ENCODE measurements at regions not wholly inside any gene's neighbourhood (a gene's known extent, or its start where the extent isn't known, plus 50 kb on each side); places are given as distances from the start of the nearest gene placed in this dataset.

DNA sequence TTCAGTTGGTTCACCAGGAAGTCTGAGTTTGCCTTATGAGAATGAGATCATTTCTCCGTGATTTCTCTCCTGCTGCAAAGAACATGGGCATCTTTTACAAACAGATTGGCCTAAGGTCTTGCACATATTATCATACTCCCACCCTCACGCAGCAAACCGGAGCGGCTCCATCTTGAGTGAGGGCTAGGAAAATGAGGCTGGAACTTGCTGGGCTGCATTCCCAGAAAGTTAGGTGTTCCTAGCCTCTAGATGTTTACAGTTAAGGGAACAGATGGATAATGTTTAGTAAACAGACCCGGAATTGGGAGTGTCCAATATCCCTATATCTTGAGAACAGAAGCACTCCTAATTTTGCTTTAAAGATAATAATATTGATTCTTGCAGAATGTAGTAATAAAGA lies 247.9 kb upstream of the VCX3A start:
- intact Hi-C loops (cut with DNase I), result no loop called here
- WGBS, 2 donors, result 88% methylated on average over 5 of the region's 5 CpGs
- H3K36me3 ChIP-seq (ENCODE audit: control insufficient read depth in 1 of 2, insufficient read depth in 2 of 2, low read length in 1 of 2), result no peaks in the 10 kb centered on the region
- H3K9me3 ChIP-seq (ENCODE audit: control insufficient read depth, low read length), result no peaks in the 10 kb centered on the region
- H3K27ac ChIP-seq (ENCODE audit: low read depth in 1 of 2, low read length in 2 of 2), result no peak overlapping the region
- no peak overlapping the region for H3K4me3 ChIP-seq (ENCODE audit: low read length in 2 of 2)
- DNase-seq (no peak), ATAC-seq (ENCODE audit: low FRiP score) (no peak)
- H3K27me3 ChIP-seq (ENCODE audit: control insufficient read depth in 1 of 2, insufficient read depth in 2 of 2, low read length in 1 of 2), result peaks cover 0 to 2% of the 10 kb centered on the region in 2 donors
- H3K4me1 ChIP-seq (ENCODE audit: control insufficient read depth in 1 of 2, insufficient read depth in 2 of 2, low read length in 2 of 2), result no peaks in the 10 kb centered on the region

DNA sequence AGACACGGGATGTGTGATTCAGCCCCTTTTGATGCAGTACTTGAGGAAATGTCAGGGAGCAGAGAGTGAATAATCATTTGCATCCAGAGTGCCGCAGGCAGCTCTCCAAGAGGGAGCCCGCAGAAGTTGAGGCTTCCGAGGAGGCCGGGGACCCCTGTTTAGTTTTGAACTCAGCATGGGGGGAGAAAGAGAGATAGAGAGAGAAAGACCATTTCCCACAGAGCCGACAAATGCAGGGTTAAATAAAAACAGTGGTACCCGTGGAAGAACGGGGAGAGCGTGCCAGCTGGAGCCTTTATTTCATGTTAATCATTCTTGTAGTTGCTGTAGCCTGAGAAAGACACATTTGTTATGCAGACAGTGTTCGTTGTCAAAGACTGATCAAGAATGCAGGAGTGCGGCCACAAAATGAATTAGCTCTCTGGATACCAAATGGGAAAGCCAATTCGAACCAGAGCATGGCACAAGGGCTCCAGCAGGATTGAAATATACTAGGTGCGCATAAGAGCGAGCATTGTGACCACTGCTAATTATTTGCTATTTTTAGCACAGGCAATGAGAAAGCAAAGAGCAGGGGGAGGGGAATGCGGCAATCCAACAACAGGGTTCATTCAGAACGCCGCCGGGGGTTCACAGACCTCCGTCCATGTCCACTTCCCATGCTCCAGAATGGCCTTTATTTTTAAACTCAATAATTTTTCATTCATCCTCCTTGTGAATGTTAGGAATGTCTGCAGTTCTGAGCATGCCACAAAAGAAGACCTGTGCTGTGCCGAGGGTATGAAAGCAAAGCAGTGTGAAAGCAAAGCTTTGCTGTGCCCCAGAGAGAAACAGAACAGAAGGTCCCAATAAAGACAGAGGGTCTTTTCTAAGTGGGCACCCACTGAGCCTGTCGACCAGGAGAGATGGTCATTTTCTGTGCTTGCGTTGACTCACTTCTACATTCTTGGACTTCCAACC lies 243.9 kb upstream of the VCX3A start:
- intact Hi-C loops (cut with DNase I), result no loop called here
- Histone ChIP-seq H3K4me1 (ENCODE audit: control insufficient read depth in 1 of 2, insufficient read depth in 2 of 2, low read length in 2 of 2) (no peaks in the 10 kb centered on the region), H3K27ac (ENCODE audit: low read depth in 1 of 2, low read length in 2 of 2) (no peak overlapping the region), H3K36me3 (ENCODE audit: control insufficient read depth in 1 of 2, insufficient read depth in 2 of 2, low read length in 1 of 2) (no peaks in the 10 kb centered on the region), H3K9me3 (ENCODE audit: control insufficient read depth, low read length) (no peaks in the 10 kb centered on the region), H3K27me3 (ENCODE audit: control insufficient read depth in 1 of 2, insufficient read depth in 2 of 2, low read length in 1 of 2) (peaks cover 0 to 2% of the 10 kb centered on the region in 2 donors), H3K4me3 (ENCODE audit: low read length in 2 of 2) (no peak overlapping the region)
- no peak for ATAC-seq (ENCODE audit: low FRiP score)
- WGBS, 2 donors, result 6 to 8% methylated on average over 22 of the region's 22 CpGs
- no peak for DNase-seq

DNA sequence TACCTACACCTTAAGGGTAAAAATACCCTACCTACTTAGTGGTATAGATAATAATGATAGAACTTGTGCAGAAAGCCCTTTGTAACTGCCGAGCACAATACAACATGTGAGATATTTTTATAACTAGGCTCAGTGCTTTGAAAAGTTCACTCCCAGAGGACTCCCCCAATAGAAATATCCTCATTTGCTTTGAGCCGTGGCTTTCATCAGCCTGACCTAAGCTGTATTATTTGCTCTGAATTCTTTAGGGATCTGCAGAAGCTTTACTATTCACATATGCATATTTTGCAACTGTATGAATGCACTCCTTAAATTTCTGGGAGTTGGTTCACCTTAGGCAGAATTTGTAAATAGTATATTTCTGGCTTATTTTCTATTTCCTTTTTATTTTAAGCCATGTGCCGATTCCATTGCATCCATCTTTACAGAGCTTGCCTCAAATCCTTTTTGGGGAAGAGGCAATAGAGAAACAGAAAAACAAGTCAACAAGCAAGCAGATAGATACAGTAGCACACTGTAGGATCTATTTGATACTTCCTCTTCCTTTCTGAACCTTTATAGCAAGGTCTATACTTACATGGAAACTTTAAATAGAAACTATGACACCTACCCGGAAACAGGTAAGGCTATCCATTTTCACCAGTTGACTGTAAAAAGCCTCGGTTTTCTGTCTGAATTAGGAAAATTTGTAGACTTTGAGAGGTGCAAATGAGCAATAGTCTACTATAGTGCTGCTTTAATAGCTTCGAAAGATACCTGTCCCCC lies 242.5 kb upstream of the VCX3A start:
- Histone ChIP-seq H3K27me3 (ENCODE audit: control insufficient read depth in 1 of 2, insufficient read depth in 2 of 2, low read length in 1 of 2) (peaks cover 0 to 2% of the 10 kb centered on the region in 2 donors), H3K4me1 (ENCODE audit: control insufficient read depth in 1 of 2, insufficient read depth in 2 of 2, low read length in 2 of 2) (no peaks in the 10 kb centered on the region), H3K27ac (ENCODE audit: low read depth in 1 of 2, low read length in 2 of 2) (no peak overlapping the region), H3K36me3 (ENCODE audit: control insufficient read depth in 1 of 2, insufficient read depth in 2 of 2, low read length in 1 of 2) (no peaks in the 10 kb centered on the region), H3K9me3 (ENCODE audit: control insufficient read depth, low read length) (no peaks in the 10 kb centered on the region), H3K4me3 (ENCODE audit: low read length in 2 of 2) (no peak overlapping the region)
- WGBS, 2 donors, result 83 to 87% methylated on average over 6 of the region's 6 CpGs
- no peak for DNase-seq
- intact Hi-C loops (cut with DNase I), result no loop called here
- no peak for ATAC-seq (ENCODE audit: low FRiP score)

DNA sequence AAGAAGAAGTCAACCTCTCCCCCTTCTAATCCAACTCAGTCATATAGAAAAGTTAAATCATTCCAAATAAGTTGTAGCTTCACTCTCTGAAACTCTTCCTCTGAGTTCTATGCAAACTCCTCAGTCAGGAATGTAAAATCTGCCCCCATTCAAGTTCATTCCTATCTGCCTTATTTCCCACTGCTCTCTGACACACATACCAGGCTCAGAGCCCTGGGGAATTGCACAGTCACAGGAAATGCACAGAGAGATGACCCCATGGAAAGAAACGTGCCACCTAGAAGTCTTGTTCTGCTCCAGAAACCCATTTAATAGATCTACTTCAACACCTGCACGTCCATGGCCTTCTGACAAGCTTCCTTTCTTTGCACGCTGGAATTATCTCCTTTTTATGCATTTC lies 236.0 kb upstream of the VCX3A start:
- H3K9me3 ChIP-seq (ENCODE audit: control insufficient read depth, low read length), result no peaks in the 10 kb centered on the region
- H3K4me3 ChIP-seq (ENCODE audit: low read length in 2 of 2), result no peak overlapping the region
- WGBS, 2 donors, result 62 to 70% methylated on average over 3 of the region's 3 CpGs
- H3K27ac ChIP-seq (ENCODE audit: low read depth in 1 of 2, low read length in 2 of 2), result no peak overlapping the region
- ATAC-seq (ENCODE audit: low FRiP score) (no peak), DNase-seq (no peak)
- no peaks in the 10 kb centered on the region for H3K27me3 ChIP-seq (ENCODE audit: control insufficient read depth in 1 of 2, insufficient read depth in 2 of 2, low read length in 1 of 2)
- intact Hi-C loops (cut with DNase I), result no loop called here
- no peaks in the 10 kb centered on the region for H3K36me3 ChIP-seq (ENCODE audit: control insufficient read depth in 1 of 2, insufficient read depth in 2 of 2, low read length in 1 of 2)
- H3K4me1 ChIP-seq (ENCODE audit: control insufficient read depth in 1 of 2, insufficient read depth in 2 of 2, low read length in 2 of 2), result no peaks in the 10 kb centered on the region

DNA sequence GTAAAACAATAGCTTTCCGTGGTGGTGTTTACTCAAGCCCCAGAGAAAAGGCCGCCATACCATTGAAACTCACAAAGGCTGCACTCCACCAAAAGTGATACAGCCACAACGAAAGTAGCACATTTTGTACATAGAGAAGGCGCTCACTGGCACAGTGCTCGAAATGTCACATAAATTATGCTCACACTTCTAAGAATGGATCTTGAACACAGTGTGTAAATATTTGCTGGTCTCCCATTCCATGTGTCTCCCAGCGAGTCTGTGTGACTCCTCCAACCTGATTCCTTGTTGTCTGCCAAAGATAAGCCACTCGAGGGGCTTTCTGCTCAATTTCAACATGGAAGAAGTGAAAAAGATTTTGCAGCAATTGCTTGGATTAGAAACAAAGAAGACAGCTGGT lies 234.0 kb upstream of the VCX3A start:
- no peak overlapping the region for H3K4me3 ChIP-seq (ENCODE audit: low read length in 2 of 2)
- DNase-seq (no peak), ATAC-seq (ENCODE audit: low FRiP score) (no peak)
- H3K4me1 ChIP-seq (ENCODE audit: control insufficient read depth in 1 of 2, insufficient read depth in 2 of 2, low read length in 2 of 2), result no peaks in the 10 kb centered on the region
- WGBS, 2 donors, result 47 to 52% methylated on average over 7 of the region's 7 CpGs
- H3K27ac ChIP-seq (ENCODE audit: low read depth in 1 of 2, low read length in 2 of 2), result no peak overlapping the region
- no peaks in the 10 kb centered on the region for H3K36me3 ChIP-seq (ENCODE audit: control insufficient read depth in 1 of 2, insufficient read depth in 2 of 2, low read length in 1 of 2)
- no peaks in the 10 kb centered on the region for H3K27me3 ChIP-seq (ENCODE audit: control insufficient read depth in 1 of 2, insufficient read depth in 2 of 2, low read length in 1 of 2)
- intact Hi-C loops (cut with DNase I), result no loop called here
- no peaks in the 10 kb centered on the region for H3K9me3 ChIP-seq (ENCODE audit: control insufficient read depth, low read length)

DNA sequence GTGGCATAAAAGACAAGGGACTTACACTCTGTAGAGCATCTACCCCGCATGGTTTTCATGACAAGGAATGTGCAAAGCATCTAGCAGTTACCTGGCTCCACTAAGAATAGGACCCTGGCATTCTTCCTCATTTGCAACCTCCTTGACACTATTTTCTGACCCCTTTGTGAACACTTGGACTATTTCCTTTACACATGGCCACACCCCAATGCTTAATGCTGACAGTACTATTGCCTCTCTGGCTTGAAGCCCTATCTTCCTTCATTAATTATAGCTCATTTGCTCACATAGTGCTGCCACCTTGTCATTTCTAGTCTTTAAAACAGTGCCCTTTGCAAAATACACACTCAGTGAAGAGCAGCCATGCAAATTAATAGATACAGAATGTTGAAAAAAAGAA lies 226.3 kb upstream of the VCX3A start:
- Histone ChIP-seq H3K27ac (ENCODE audit: low read depth in 1 of 2, low read length in 2 of 2) (no peak overlapping the region), H3K36me3 (ENCODE audit: control insufficient read depth in 1 of 2, insufficient read depth in 2 of 2, low read length in 1 of 2) (no peaks in the 10 kb centered on the region), H3K4me3 (ENCODE audit: low read length in 2 of 2) (no peak overlapping the region), H3K9me3 (ENCODE audit: control insufficient read depth, low read length) (no peaks in the 10 kb centered on the region), H3K4me1 (ENCODE audit: control insufficient read depth in 1 of 2, insufficient read depth in 2 of 2, low read length in 2 of 2) (no peaks in the 10 kb centered on the region), H3K27me3 (ENCODE audit: control insufficient read depth in 1 of 2, insufficient read depth in 2 of 2, low read length in 1 of 2) (no peaks in the 10 kb centered on the region)
- ATAC-seq (ENCODE audit: low FRiP score) (no peak), DNase-seq (no peak)
- 100% methylated on average over 1 of the region's 1 CpG for WGBS, 2 donors
- intact Hi-C loops (cut with DNase I), result no loop called here

DNA sequence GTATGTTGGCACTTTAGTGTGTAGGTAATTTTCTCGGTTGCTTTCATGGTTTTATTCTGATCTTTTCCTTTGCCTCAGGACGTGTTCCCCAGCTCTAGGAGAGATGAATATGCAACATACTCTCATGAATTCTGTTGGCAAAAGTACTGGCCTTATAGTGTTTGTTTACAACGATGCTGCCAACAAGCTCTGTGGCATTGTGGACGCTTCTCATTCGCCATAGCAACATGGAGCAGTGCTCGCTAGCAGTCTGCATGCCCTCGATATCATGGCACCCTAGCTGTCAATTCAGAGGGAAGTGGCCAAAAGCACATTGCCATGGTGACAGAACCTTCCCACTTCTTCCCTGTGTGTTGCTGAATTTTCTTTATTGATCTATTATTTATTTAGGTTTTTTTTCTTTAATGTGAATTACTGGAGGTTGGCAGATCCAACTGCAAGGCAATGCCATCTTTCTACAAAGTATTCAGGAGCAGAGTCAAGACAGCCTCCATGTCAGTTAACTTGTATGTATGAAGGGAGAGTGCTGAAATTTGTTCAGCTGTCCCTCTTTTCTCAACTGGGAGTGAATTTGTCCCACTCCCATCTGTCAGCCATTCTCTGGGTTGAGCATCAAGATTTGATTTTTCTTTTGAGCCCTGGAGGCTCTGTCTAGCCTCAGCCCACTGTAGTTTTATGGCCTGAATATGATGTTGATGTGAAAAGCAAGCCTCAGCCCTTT lies 224.9 kb upstream of the VCX3A start:
- Histone ChIP-seq H3K4me3 (ENCODE audit: low read length in 2 of 2) (no peak overlapping the region), H3K36me3 (ENCODE audit: control insufficient read depth in 1 of 2, insufficient read depth in 2 of 2, low read length in 1 of 2) (no peaks in the 10 kb centered on the region), H3K9me3 (ENCODE audit: control insufficient read depth, low read length) (no peaks in the 10 kb centered on the region), H3K27me3 (ENCODE audit: control insufficient read depth in 1 of 2, insufficient read depth in 2 of 2, low read length in 1 of 2) (no peaks in the 10 kb centered on the region), H3K4me1 (ENCODE audit: control insufficient read depth in 1 of 2, insufficient read depth in 2 of 2, low read length in 2 of 2) (no peaks in the 10 kb centered on the region), H3K27ac (ENCODE audit: low read depth in 1 of 2, low read length in 2 of 2) (no peak overlapping the region)
- intact Hi-C loops (cut with DNase I), result no loop called here
- DNase-seq (no peak), ATAC-seq (ENCODE audit: low FRiP score) (no peak)
- WGBS, 2 donors, result 79 to 82% methylated on average over 7 of the region's 7 CpGs

DNA sequence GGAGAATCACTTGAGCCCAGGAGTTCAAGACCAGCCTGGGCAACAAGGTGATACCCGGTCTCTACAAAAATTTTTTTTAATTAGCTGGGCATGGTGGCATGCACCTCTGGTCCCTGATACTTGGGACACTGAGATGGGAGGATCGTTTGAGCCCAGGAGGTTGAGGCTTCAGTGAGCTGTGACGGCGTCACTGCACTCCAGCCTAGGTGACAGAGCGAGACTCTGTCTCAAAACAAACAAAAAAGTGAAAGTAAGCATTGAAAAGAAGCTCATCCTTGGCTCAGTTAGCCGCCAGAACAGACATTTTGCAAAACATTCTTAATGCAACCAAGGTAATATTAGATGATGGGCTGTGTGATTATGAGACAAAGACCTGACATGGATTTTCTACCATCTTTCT lies 223.3 kb upstream of the VCX3A start:
- ATAC-seq (ENCODE audit: low FRiP score) (no peak), DNase-seq (no peak)
- H3K27me3 ChIP-seq (ENCODE audit: control insufficient read depth in 1 of 2, insufficient read depth in 2 of 2, low read length in 1 of 2), result no peaks in the 10 kb centered on the region
- no peaks in the 10 kb centered on the region for H3K9me3 ChIP-seq (ENCODE audit: control insufficient read depth, low read length)
- H3K27ac ChIP-seq (ENCODE audit: low read depth in 1 of 2, low read length in 2 of 2), result no peak overlapping the region
- no peaks in the 10 kb centered on the region for H3K4me1 ChIP-seq (ENCODE audit: control insufficient read depth in 1 of 2, insufficient read depth in 2 of 2, low read length in 2 of 2)
- no peak overlapping the region for H3K4me3 ChIP-seq (ENCODE audit: low read length in 2 of 2)
- H3K36me3 ChIP-seq (ENCODE audit: control insufficient read depth in 1 of 2, insufficient read depth in 2 of 2, low read length in 1 of 2), result no peaks in the 10 kb centered on the region
- intact Hi-C loops (cut with DNase I), result no loop called here
- 88 to 91% methylated on average over 6 of the region's 6 CpGs for WGBS, 2 donors
